ENCODE measurements at regions not wholly inside any gene's neighbourhood (a gene's known extent, or its start where the extent isn't known, plus 50 kb on each side); places are given as distances from the start of the nearest gene placed in this dataset.

- no TSS peak for BruUV-seq (replicated peaks)
Observed at GRCh38 chr5:106545325-106545724, 1125.4 kb downstream of the EFNA5 start.

More at GRCh38 chr5:106545325-106545724, 1125.4 kb downstream of the EFNA5 start:
- Histone ChIP-seq H3K27ac (ENCODE audit: insufficient read depth, low read length) (no peak overlapping the region), H3K18ac (ENCODE audit: low read depth, low read length) (no peak overlapping the region), H3K9me1 (ENCODE audit: insufficient read depth, low read length) (no peaks in the 10 kb centered on the region), H3K56ac (ENCODE audit: extremely low read depth, insufficient read depth, low read length) (no peak overlapping the region), H2BK15ac (ENCODE audit: low read depth, low read length) (no peak overlapping the region), H3K14ac (replicated peaks; ENCODE audit: low read depth, low read length) (no peak overlapping the region), H3K4me3 (ENCODE audit: insufficient read depth, low read depth, low read length) (no peak overlapping the region), H3K9me3 (ENCODE audit: control insufficient read depth, insufficient read depth, low read length) (peaks cover 7% of the 10 kb centered on the region), H4K20me1 (ENCODE audit: insufficient read depth, low read length) (no peaks in the 10 kb centered on the region), H4K5ac (ENCODE audit: low read depth, low read length) (no peak overlapping the region), H3K36me3 (ENCODE audit: control insufficient read depth, insufficient read depth, low read length) (no peaks in the 10 kb centered on the region), H2AK9ac (replicated peaks; ENCODE audit: low read depth, low read length, poor library complexity) (no peak overlapping the region), H3K4ac (ENCODE audit: low read depth, low read length) (no peak overlapping the region), H3K4me1 (ENCODE audit: control insufficient read depth, insufficient read depth, low read length) (no peaks in the 10 kb centered on the region), H3K79me1 (ENCODE audit: low read depth in 1 of 2, low read length in 2 of 2) (no peaks in the 10 kb centered on the region), H4K8ac (ENCODE audit: low read depth in 2 of 2, low read length in 2 of 2) (no peak overlapping the region), H3K27me3 (ENCODE audit: control insufficient read depth, insufficient read depth, low read length) (no peaks in the 10 kb centered on the region), H2BK5ac (ENCODE audit: low read depth, low read length, poor library complexity, severe bottlenecking) (no peak overlapping the region), H3K9ac (ENCODE audit: low read depth, low read length) (no peak overlapping the region), H2AK5ac (ENCODE audit: low read depth, low read length) (no peak overlapping the region), H2BK20ac (ENCODE audit: low read depth, low read length) (no peak overlapping the region), H2BK120ac (ENCODE audit: low read depth, low read length) (no peak overlapping the region), H3K23ac (ENCODE audit: low read depth, low read length) (no peak overlapping the region), H2AFZ (replicated peaks; ENCODE audit: low read length, poor library complexity) (no peak overlapping the region), H4K91ac (ENCODE audit: insufficient read depth, low read depth, low read length) (no peak overlapping the region), H3K4me2 (ENCODE audit: low read depth, low read length) (no peak overlapping the region)
- POLR2A ChIA-PET (ENCODE audit: unreplicated experiment), result no interaction called here
- no CpG with 5 or more reads among the region's 2 CpGs for WGBS, 2 experiments (ENCODE audit: extremely low coverage in 2 of 2, insufficient read length in 1 of 2)
- dilution Hi-C loops (cut with HindIII; ENCODE audit: low sequenced_read_pairs, unreplicated experiment) (no loop called here), intact Hi-C loops (cut with micrococcal nuclease) (no loop called here), in situ Hi-C loops (cut with MboI; ENCODE audit: low sequenced_read_pairs) (no loop called here)
- no peak for ATAC-seq (ENCODE audit: low read depth)
- TF ChIP-seq MXI1 (IDR thresholded peaks at IDR 0.05; ENCODE audit: borderline replicate concordance, low read depth, low read length), result no peak
- no peak for DNase-seq
- CTCF ChIA-PET, result no interaction called here

Measured in IMR-90 (cell line).